ENCODE measurements at regions not wholly inside any gene's neighbourhood (a gene's known extent, or its start where the extent isn't known, plus 50 kb on each side); places are given as distances from the start of the nearest gene placed in this dataset.
A peak's percentile ranks its signal among the peaks of the same experiment; 100 is the strongest.

DNA sequence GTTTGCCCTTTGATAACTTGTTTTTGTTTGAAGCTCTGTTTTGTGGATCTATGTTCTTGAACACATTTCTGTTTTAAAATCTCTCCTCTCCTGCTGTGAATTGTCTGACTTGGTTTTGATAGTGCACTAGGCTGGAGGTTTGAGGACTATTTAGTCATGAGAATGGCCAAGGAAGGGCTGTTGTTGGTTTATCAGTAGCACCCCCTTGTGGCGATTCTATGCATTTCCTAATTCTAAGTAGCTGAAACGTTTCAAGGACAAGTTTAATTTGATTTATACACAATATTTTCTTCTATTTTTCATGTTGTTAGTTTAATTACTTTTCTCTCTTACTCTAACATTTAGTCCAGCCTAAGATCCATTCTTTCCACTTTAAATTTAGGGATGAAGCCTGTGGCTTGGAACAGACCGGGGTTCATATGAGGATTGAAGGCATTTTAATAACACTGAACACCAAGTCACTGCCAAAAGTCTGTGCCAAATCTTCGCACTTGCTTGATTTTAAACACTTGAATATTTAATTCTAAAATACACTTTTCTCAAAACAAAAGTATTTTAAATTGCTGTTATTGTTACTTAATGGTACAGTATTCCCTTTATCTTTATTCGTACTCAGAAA is 166.0 kb downstream of the SOCS6 start:
- intact Hi-C loops (cut with micrococcal nuclease; ENCODE audit: unreplicated experiment), result loop anchor here (10.0 kb wide), 1 partner anchor 1610 kb away; no protein-coding TSS in a partner anchor
- no peaks in the 10 kb centered on the region for H3K4me1 ChIP-seq (ENCODE audit: insufficient read depth, low read length, poor library complexity, severe bottlenecking)
- no TSS peak for BruUV-seq (replicated peaks)
- CTCF ChIA-PET, result interaction anchor here (0.7 to 2.0 kb wide), 3 partner anchors 14 to 259 kb away, joined by 3 to 8 read pairs (median 4); no protein-coding TSS in a partner anchor
- POLR2A ChIA-PET (ENCODE audit: low non-redundant PET), result no interaction called here
- no peak overlapping the region for H3K4me3 ChIP-seq (ENCODE audit: low read depth, low read length, poor library complexity, severe bottlenecking)
- TF ChIP-seq, protein P1, sequence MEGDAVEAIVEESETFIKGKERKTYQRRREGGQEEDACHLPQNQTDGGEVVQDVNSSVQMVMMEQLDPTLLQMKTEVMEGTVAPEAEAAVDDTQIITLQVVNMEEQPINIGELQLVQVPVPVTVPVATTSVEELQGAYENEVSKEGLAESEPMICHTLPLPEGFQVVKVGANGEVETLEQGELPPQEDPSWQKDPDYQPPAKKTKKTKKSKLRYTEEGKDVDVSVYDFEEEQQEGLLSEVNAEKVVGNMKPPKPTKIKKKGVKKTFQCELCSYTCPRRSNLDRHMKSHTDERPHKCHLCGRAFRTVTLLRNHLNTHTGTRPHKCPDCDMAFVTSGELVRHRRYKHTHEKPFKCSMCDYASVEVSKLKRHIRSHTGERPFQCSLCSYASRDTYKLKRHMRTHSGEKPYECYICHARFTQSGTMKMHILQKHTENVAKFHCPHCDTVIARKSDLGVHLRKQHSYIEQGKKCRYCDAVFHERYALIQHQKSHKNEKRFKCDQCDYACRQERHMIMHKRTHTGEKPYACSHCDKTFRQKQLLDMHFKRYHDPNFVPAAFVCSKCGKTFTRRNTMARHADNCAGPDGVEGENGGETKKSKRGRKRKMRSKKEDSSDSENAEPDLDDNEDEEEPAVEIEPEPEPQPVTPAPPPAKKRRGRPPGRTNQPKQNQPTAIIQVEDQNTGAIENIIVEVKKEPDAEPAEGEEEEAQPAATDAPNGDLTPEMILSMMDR (conservative IDR thresholded peaks at IDR 0.05; ENCODE audit: low read depth, low read length), result peak; percentile 88
- no peak for TF ChIP-seq EZH2 (IDR thresholded peaks at IDR 0.05; ENCODE audit: borderline replicate concordance, low read depth, low read length, poor library complexity, severe bottlenecking)
- no peak overlapping the region for H3K27ac ChIP-seq (ENCODE audit: low read depth, low read length, poor library complexity, severe bottlenecking)
- no peaks in the 10 kb centered on the region for H3K36me3 ChIP-seq (ENCODE audit: insufficient read depth, low read length, poor library complexity, severe bottlenecking)
- no peaks in the 10 kb centered on the region for H3K9me3 ChIP-seq (ENCODE audit: low read depth, low read length, poor library complexity, severe bottlenecking)
- peak; percentile 77 for DNase-seq (ENCODE audit: low spot score)
- no peaks in the 10 kb centered on the region for H3K27me3 ChIP-seq (replicated peaks; ENCODE audit: insufficient read depth, low read depth, low read length, poor library complexity)

DNA sequence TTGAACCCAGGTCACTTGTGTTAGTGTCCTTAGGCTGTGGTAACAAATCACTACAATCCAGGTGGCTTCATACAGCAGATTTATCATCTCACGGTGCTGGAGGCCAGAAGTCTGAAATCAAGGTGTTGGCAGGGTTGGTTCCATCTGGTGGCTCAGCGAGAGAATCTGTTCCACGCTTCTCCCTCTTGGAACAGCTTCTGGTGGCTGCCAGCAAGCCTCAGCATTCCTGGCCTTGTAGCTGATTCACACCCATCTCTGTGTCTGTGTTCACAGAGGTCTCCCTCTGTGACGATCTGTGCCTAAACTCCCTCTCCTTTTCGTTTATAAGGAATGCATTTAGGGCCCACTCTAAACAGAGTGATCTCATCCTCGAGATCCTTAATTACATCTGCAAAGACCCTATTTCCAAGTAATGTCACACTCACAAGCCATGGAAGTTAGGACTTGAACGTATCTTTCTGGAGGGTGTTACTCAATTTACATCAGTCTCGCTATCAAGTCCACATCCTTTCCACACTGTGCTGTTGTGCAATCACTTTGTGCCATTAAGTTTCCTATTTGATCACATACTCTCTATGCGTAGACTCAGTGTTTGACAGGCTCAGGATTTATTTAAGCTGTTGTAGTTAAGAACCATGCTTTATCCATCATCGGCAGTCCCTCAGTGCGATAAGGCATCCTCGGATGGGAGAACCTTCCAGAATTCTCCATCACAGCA is 164.4 kb downstream of the SOCS6 start:
- no peaks in the 10 kb centered on the region for H3K4me1 ChIP-seq (ENCODE audit: insufficient read depth, low read length, poor library complexity, severe bottlenecking)
- intact Hi-C loops (cut with micrococcal nuclease; ENCODE audit: unreplicated experiment), result loop anchor here (10.0 kb wide), 1 partner anchor 1608 kb away; no protein-coding TSS in a partner anchor
- H3K36me3 ChIP-seq (ENCODE audit: insufficient read depth, low read length, poor library complexity, severe bottlenecking), result no peaks in the 10 kb centered on the region
- DNase-seq (ENCODE audit: low spot score), result no peak
- no peaks in the 10 kb centered on the region for H3K27me3 ChIP-seq (replicated peaks; ENCODE audit: insufficient read depth, low read depth, low read length, poor library complexity)
- H3K9me3 ChIP-seq (ENCODE audit: low read depth, low read length, poor library complexity, severe bottlenecking), result no peaks in the 10 kb centered on the region
- POLR2A ChIA-PET (ENCODE audit: low non-redundant PET), result no interaction called here
- H3K27ac ChIP-seq (ENCODE audit: low read depth, low read length, poor library complexity, severe bottlenecking), result no peak overlapping the region
- TF ChIP-seq EZH2 (IDR thresholded peaks at IDR 0.05; ENCODE audit: borderline replicate concordance, low read depth, low read length, poor library complexity, severe bottlenecking), result no peak
- TF ChIP-seq, protein P1 (conservative IDR thresholded peaks at IDR 0.05; ENCODE audit: low read depth, low read length), result no peak
- CTCF ChIA-PET, result no interaction called here
- BruUV-seq (replicated peaks), result no TSS peak
- H3K4me3 ChIP-seq (ENCODE audit: low read depth, low read length, poor library complexity, severe bottlenecking), result no peak overlapping the region

DNA sequence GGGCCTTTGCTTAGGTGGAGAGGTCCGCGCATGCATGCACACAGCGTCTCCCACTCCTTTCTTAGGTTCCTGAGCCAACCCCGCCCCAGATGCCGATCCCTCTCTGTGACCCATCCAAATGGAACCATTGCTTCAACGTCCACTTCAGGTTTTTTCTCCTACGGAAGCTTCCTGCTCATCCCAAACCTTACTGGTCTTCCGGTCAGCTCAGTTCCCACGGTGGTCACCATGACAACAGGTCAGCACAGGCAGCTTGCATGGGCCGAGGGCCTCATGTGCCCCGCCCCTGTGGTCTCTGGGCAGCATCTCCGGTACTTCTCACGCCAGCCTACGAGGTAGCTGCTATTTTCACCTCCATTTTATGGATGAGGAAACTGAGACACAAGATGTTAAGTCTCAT is 163.7 kb downstream of the SOCS6 start:
- Histone ChIP-seq H3K36me3 (ENCODE audit: insufficient read depth, low read length, poor library complexity, severe bottlenecking) (no peaks in the 10 kb centered on the region), H3K27me3 (replicated peaks; ENCODE audit: insufficient read depth, low read depth, low read length, poor library complexity) (no peaks in the 10 kb centered on the region), H3K4me1 (ENCODE audit: insufficient read depth, low read length, poor library complexity, severe bottlenecking) (no peaks in the 10 kb centered on the region), H3K9me3 (ENCODE audit: low read depth, low read length, poor library complexity, severe bottlenecking) (no peaks in the 10 kb centered on the region), H3K4me3 (ENCODE audit: low read depth, low read length, poor library complexity, severe bottlenecking) (no peak overlapping the region), H3K27ac (ENCODE audit: low read depth, low read length, poor library complexity, severe bottlenecking) (no peak overlapping the region)
- no peak for DNase-seq (ENCODE audit: low spot score)
- ChIA-PET POLR2A (ENCODE audit: low non-redundant PET) (no interaction called here), CTCF (no interaction called here)
- TF ChIP-seq EZH2 (IDR thresholded peaks at IDR 0.05; ENCODE audit: borderline replicate concordance, low read depth, low read length, poor library complexity, severe bottlenecking), result no peak
- TF ChIP-seq, protein P1 (conservative IDR thresholded peaks at IDR 0.05; ENCODE audit: low read depth, low read length), result no peak
- BruUV-seq (replicated peaks), result no TSS peak
- intact Hi-C loops (cut with micrococcal nuclease; ENCODE audit: unreplicated experiment), result loop anchor here (10.0 kb wide), 1 partner anchor 1608 kb away; no protein-coding TSS in a partner anchor

Data from A673 (cell line).